SK-N-SH treated with all-trans-retinoic acid at 6 μM for 48 hours (cell line): ENCODE measurements at regions not wholly inside any gene's neighbourhood (a gene's known extent, or its start where the extent isn't known, plus 50 kb on each side); places are given as distances from the start of the nearest gene placed in this dataset.

Source experiments
- ARNTL ChIP-seq: fragments of 450-650 bp; formaldehyde crosslinking; IDR thresholded peaks from 2 replicates; pipeline ENCODE4 v1.5.0; 2020; ENCODE audit warnings: low read depth, mild to moderate bottlenecking, moderate library complexity, borderline replicate concordance
- ESRRG ChIP-seq: fragments of 250-450 bp; sonication (Bioruptor Pico); IDR thresholded peaks from 2 replicates; pipeline ENCODE4 v1.6.1; 2021; ENCODE audit warnings: mild to moderate bottlenecking
- OSR1 ChIP-seq: fragments of 250-450 bp; sonication (Bioruptor Pico); IDR thresholded peaks from 2 replicates; pipeline ENCODE4 v1.8.0; 2022; ENCODE audit warnings: moderate library complexity, mild to moderate bottlenecking, inconsistent platforms
- PPARA ChIP-seq: fragments of 250-450 bp; sonication (Bioruptor Pico); IDR thresholded peaks from 2 replicates; pipeline ENCODE4 v1.5.0; 2020; ENCODE audit warnings: mild to moderate bottlenecking, borderline replicate concordance
- RARB ChIP-seq: fragments of 250-450 bp; sonication (Bioruptor Pico); IDR thresholded peaks from 2 replicates; pipeline ENCODE4 v1.8.0; 2021; ENCODE audit warnings: mild to moderate bottlenecking, moderate library complexity
- SNAI2 ChIP-seq: fragments of 250-450 bp; sonication (Bioruptor Pico); IDR thresholded peaks from 2 replicates; pipeline ENCODE4 v1.5.0; 2020; ENCODE audit warnings: mild to moderate bottlenecking, moderate library complexity
- ZFP3 ChIP-seq: fragments of 250-450 bp; sonication (Bioruptor Pico); IDR thresholded peaks from 2 replicates; pipeline ENCODE4 v1.5.0; 2020; ENCODE audit warnings: mild to moderate bottlenecking, moderate library complexity
- ZNF565 ChIP-seq: fragments of 450-650 bp; formaldehyde crosslinking; conservative IDR thresholded peaks from 2 replicates; pipeline ENCODE4 v1.5.0; 2020; ENCODE audit warnings: low read depth, mild to moderate bottlenecking, moderate library complexity
- ZNF70 ChIP-seq: fragments of 450-650 bp; formaldehyde crosslinking; IDR thresholded peaks from 2 replicates; pipeline ENCODE4 v1.5.0; 2020; ENCODE audit warnings: mild to moderate bottlenecking, moderate library complexity
- ZNF8 ChIP-seq: fragments of 450-650 bp; formaldehyde crosslinking; IDR thresholded peaks from 2 replicates; pipeline ENCODE4 v1.5.0; 2020; ENCODE audit warnings: mild to moderate bottlenecking, moderate library complexity
- TF ChIP-seq, protein P1 (sequence below): fragments of 250-450 bp; sonication (Bioruptor Pico); IDR thresholded peaks from 2 replicates; pipeline ENCODE4 v1.8.0; 2020; ENCODE audit warnings: mild to moderate bottlenecking, moderate library complexity, borderline replicate concordance
- TF ChIP-seq, protein P2 (sequence below): fragments of 250-450 bp; sonication (Bioruptor Pico); IDR thresholded peaks from 2 replicates; pipeline ENCODE4 v1.5.0; 2020; ENCODE audit warnings: mild to moderate bottlenecking, moderate library complexity
- TF ChIP-seq, protein P3 (sequence below): fragments of 250-450 bp; sonication (Bioruptor Pico); IDR thresholded peaks from 2 replicates; pipeline ENCODE4 v1.8.0; 2021; ENCODE audit warnings: low read depth, mild to moderate bottlenecking, moderate library complexity, borderline replicate concordance

DNA sequence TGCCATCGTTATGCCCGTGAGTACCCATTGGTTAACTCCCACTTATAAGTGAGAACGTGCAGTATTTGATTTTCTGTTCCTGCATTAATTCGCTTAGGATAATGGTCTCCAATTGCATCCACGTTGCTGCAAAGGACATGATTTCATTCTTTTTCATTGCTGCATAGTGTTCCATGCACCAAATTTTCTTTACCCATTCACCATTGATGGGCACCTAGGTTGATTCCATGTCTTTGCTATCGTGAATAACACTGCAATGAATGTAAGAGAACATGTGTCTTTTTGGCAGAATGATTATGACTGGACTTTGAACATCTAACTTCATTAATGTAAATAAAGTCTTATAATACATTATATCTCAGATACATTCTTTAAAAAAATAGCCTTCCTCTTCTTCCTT is 169.6 kb upstream of the CDIN1 start:
- TF ChIP-seq PPARA (CRISPR knock-in tag) (no peak), ZNF8 (no peak), ZNF565 (CRISPR knock-in tag) (no peak), SNAI2 (no peak), RARB (no peak), ZFP3 (CRISPR knock-in tag) (no peak), ARNTL (CRISPR knock-in tag) (no peak), ESRRG (no peak), OSR1 (CRISPR knock-in tag) (no peak), ZNF70 (no peak)
- TF ChIP-seq, protein P1, sequence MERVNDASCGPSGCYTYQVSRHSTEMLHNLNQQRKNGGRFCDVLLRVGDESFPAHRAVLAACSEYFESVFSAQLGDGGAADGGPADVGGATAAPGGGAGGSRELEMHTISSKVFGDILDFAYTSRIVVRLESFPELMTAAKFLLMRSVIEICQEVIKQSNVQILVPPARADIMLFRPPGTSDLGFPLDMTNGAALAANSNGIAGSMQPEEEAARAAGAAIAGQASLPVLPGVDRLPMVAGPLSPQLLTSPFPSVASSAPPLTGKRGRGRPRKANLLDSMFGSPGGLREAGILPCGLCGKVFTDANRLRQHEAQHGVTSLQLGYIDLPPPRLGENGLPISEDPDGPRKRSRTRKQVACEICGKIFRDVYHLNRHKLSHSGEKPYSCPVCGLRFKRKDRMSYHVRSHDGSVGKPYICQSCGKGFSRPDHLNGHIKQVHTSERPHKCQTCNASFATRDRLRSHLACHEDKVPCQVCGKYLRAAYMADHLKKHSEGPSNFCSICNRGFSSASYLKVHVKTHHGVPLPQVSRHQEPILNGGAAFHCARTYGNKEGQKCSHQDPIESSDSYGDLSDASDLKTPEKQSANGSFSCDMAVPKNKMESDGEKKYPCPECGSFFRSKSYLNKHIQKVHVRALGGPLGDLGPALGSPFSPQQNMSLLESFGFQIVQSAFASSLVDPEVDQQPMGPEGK (CRISPR knock-in tag): no peak
- TF ChIP-seq, protein P2, sequence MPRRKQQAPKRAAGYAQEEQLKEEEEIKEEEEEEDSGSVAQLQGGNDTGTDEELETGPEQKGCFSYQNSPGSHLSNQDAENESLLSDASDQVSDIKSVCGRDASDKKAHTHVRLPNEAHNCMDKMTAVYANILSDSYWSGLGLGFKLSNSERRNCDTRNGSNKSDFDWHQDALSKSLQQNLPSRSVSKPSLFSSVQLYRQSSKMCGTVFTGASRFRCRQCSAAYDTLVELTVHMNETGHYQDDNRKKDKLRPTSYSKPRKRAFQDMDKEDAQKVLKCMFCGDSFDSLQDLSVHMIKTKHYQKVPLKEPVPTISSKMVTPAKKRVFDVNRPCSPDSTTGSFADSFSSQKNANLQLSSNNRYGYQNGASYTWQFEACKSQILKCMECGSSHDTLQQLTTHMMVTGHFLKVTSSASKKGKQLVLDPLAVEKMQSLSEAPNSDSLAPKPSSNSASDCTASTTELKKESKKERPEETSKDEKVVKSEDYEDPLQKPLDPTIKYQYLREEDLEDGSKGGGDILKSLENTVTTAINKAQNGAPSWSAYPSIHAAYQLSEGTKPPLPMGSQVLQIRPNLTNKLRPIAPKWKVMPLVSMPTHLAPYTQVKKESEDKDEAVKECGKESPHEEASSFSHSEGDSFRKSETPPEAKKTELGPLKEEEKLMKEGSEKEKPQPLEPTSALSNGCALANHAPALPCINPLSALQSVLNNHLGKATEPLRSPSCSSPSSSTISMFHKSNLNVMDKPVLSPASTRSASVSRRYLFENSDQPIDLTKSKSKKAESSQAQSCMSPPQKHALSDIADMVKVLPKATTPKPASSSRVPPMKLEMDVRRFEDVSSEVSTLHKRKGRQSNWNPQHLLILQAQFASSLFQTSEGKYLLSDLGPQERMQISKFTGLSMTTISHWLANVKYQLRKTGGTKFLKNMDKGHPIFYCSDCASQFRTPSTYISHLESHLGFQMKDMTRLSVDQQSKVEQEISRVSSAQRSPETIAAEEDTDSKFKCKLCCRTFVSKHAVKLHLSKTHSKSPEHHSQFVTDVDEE (CRISPR knock-in tag): no peak
- TF ChIP-seq, protein P3, sequence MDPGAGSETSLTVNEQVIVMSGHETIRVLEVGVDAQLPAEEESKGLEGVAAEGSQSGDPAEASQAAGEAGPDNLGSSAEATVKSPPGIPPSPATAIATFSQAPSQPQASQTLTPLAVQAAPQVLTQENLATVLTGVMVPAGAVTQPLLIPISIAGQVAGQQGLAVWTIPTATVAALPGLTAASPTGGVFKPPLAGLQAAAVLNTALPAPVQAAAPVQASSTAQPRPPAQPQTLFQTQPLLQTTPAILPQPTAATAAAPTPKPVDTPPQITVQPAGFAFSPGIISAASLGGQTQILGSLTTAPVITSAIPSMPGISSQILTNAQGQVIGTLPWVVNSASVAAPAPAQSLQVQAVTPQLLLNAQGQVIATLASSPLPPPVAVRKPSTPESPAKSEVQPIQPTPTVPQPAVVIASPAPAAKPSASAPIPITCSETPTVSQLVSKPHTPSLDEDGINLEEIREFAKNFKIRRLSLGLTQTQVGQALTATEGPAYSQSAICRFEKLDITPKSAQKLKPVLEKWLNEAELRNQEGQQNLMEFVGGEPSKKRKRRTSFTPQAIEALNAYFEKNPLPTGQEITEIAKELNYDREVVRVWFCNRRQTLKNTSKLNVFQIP: no peak
